ENCODE measurements at regions not wholly inside any gene's neighbourhood (a gene's known extent, or its start where the extent isn't known, plus 50 kb on each side); places are given as distances from the start of the nearest gene placed in this dataset.
"Not testable (repeated sequence)": the region's sequence is repeated elsewhere in the genome, so short reads cannot be mapped to it uniquely, and the experiment has no call there.

GRCh38 chr2:195555971-195556370 is 101.1 kb upstream of the SLC39A10 start:
- 100% methylated on average over 1 of the region's 1 CpG for WGBS, 2 donors
- no peak for DNase-seq

DNA sequence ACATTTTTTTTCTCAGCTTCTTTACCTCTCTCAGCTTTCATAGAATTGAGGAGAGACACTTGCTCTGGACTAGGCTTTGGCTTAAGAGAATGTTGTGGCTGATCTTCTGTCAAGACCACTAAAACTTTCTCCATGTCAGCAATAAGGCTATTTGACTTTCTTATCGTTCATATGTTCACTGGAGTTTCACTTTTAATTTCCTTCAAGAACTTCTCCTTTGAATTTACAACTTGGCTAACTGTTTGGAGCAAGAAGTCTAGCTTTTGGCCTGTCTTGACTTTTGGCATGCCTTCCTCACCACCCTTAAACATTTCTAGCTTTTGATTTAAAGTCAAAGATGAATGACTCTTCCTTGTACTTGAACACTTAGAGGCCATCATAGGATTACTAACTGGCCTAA is 104.4 kb upstream of the SLC39A10 start:
- TF ChIP-seq, protein P1, sequence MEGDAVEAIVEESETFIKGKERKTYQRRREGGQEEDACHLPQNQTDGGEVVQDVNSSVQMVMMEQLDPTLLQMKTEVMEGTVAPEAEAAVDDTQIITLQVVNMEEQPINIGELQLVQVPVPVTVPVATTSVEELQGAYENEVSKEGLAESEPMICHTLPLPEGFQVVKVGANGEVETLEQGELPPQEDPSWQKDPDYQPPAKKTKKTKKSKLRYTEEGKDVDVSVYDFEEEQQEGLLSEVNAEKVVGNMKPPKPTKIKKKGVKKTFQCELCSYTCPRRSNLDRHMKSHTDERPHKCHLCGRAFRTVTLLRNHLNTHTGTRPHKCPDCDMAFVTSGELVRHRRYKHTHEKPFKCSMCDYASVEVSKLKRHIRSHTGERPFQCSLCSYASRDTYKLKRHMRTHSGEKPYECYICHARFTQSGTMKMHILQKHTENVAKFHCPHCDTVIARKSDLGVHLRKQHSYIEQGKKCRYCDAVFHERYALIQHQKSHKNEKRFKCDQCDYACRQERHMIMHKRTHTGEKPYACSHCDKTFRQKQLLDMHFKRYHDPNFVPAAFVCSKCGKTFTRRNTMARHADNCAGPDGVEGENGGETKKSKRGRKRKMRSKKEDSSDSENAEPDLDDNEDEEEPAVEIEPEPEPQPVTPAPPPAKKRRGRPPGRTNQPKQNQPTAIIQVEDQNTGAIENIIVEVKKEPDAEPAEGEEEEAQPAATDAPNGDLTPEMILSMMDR (IDR thresholded peaks at IDR 0.05) = no peak
- no peak for TF ChIP-seq POLR2A (IDR thresholded peaks at IDR 0.05)
- no peaks in the 10 kb centered on the region for H3K36me3 ChIP-seq
- 74 to 83% methylated on average over 1 of the region's 1 CpG for WGBS, 2 donors

More at GRCh38 chr2:195555971-195556370, 101.1 kb upstream of the SLC39A10 start:
- H3K27ac ChIP-seq = no peak overlapping the region
- intact Hi-C loops (cut with DNase I) = no loop called here
- no peaks in the 10 kb centered on the region for H3K27me3 ChIP-seq
- TF ChIP-seq, protein P1 (IDR thresholded peaks at IDR 0.05) = no peak
- TF ChIP-seq POLR2A (IDR thresholded peaks at IDR 0.05) = no peak
- no peaks in the 10 kb centered on the region for H3K36me3 ChIP-seq
- no peak overlapping the region for H3K4me3 ChIP-seq (replicated peaks in 1 of 3)
- no peaks in the 10 kb centered on the region for H3K4me1 ChIP-seq
- no peaks in the 10 kb centered on the region for H3K9me3 ChIP-seq

GRCh38 chr2:195548198-195548940 is 108.7 kb upstream of the SLC39A10 start:
- H3K27ac ChIP-seq = no peak overlapping the region
- whole genome bisulfite sequencing, 2 donors = 89 to 92% methylated on average over 4 of the region's 4 CpGs
- TF ChIP-seq POLR2A (IDR thresholded peaks at IDR 0.05) = no peak
- TF ChIP-seq, protein P1 (IDR thresholded peaks at IDR 0.05) = no peak

More for the DNA sequence above, 104.4 kb upstream of the SLC39A10 start:
- no peak for DNase-seq
- Histone ChIP-seq H3K9me3 (no peaks in the 10 kb centered on the region), H3K4me3 (replicated peaks in 1 of 3) (no peak overlapping the region), H3K4me1 (no peaks in the 10 kb centered on the region), H3K27me3 (no peaks in the 10 kb centered on the region), H3K27ac (no peak overlapping the region)
- intact Hi-C loops (cut with DNase I) = no loop called here

DNA sequence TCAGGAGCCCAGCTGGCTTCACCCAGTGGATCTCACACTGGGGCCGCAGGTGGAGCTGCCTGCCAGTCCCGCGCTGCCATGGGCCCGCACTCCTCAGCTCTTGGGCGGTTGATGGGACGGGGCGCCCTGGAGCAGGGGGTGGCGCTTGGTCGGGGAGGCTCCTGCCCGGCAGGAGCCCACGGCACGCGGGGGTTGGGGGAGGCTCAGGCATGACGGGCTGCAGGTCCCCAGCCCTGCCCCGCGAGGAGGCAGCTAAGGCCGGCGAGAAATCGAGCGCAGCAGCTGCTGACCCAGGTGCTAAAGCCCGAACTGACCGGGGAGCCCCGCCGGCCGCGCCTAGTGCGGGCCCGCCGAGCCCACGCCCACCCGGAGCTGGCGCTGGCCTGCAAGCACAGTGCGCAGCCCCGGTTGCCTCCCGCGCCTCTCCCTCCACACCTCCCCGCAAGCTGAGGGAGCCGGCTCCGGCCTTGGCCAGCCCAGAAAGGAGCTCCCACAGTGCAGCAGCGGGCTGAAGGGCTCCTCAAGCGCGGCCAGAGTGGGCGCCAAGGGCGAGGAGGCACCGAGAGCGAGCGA is 109.7 kb upstream of the SLC39A10 start:
- H3K4me3 ChIP-seq (replicated peaks in 1 of 3) = not testable (repeated sequence)
- WGBS, 2 donors = 95 to 96% methylated on average over 4 to 29 of the region's 47 CpGs

More at GRCh38 chr2:195548198-195548940, 108.7 kb upstream of the SLC39A10 start:
- no peaks in the 10 kb centered on the region for H3K36me3 ChIP-seq
- intact Hi-C loops (cut with DNase I) = no loop called here
- no peaks in the 10 kb centered on the region for H3K27me3 ChIP-seq
- H3K4me1 ChIP-seq = no peaks in the 10 kb centered on the region
- no peaks in the 10 kb centered on the region for H3K9me3 ChIP-seq
- DNase-seq = no peak
- no peak overlapping the region for H3K4me3 ChIP-seq (replicated peaks in 1 of 3)

GRCh38 chr2:195545811-195546210 is 111.2 kb upstream of the SLC39A10 start:
- Histone ChIP-seq H3K4me1 (no peaks in the 10 kb centered on the region), H3K27ac (no peak overlapping the region), H3K9me3 (no peaks in the 10 kb centered on the region), H3K27me3 (no peaks in the 10 kb centered on the region), H3K4me3 (replicated peaks in 1 of 3) (no peak overlapping the region), H3K36me3 (no peaks in the 10 kb centered on the region)
- no peak for DNase-seq
- intact Hi-C loops (cut with DNase I) = no loop called here
- TF ChIP-seq POLR2A (IDR thresholded peaks at IDR 0.05) = no peak
- TF ChIP-seq, protein P1 (IDR thresholded peaks at IDR 0.05) = no peak
- WGBS, 2 donors = 57 to 58% methylated on average over 3 of the region's 3 CpGs

More for the DNA sequence above, 109.7 kb upstream of the SLC39A10 start:
- DNase-seq; H3K9me3 ChIP-seq; H3K27me3 ChIP-seq; H3K27ac ChIP-seq; intact Hi-C loops (cut with DNase I); H3K4me1 ChIP-seq; H3K36me3 ChIP-seq: not testable (repeated sequence)
